ENCODE measurements at regions not wholly inside any gene's neighbourhood (a gene's known extent, or its start where the extent isn't known, plus 50 kb on each side); places are given as distances from the start of the nearest gene placed in this dataset.
"Not testable (repeated sequence)": the region's sequence is repeated elsewhere in the genome, so short reads cannot be mapped to it uniquely, and the experiment has no call there.

DNA sequence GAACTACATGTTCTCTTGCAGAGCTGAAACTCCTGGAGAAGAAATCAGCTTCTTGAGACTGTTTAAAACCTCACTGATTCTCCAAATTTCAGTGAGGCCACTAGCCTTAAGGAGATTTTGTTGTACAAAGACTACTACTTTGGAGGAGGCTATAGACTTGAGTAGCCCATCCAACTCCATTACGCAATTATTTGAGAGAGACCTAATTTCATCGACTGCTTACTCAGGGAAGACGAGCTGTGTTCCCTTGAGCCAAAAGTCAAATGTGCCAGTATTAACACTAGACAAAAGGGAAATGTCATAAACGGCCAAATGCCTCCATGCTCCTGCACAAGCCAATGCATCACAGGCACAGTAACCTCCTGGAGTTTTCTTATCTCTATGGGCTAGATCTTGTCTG lies 182.8 kb upstream of the SESN3 start:
- 0 to 100% (median 61%) methylated on average over 1 to 4 of the region's 4 CpGs; no CpG with 5 or more reads in 1 of the 10 experiments for WGBS, 10 experiments
- no peak overlapping the region for H3K4me3 ChIP-seq
- no peak for ATAC-seq (replicated peaks in 6 of 8)
- no peak overlapping the region for H3K27ac ChIP-seq
- in situ Hi-C loops (cut with MboI; ENCODE audit: low pct_unique_long_range_greater_than_20kb in 2 of 9, low sequenced_read_pairs in 9 of 9, unreplicated experiment in 9 of 9): no loop called here
- peaks cover 0 to 4% of the 10 kb centered on the region in 2 donors for H3K4me1 ChIP-seq (replicated peaks in 1 of 2)

GRCh38 chr11:95413021-95413420 lies 182.0 kb upstream of the SESN3 start:
- H3K4me3 ChIP-seq: no peak overlapping the region
- H3K4me1 ChIP-seq (replicated peaks in 1 of 2): peaks cover 0 to 4% of the 10 kb centered on the region in 2 donors
- no peak overlapping the region for H3K27ac ChIP-seq
- no peak for ATAC-seq (replicated peaks in 6 of 8)
- in situ Hi-C loops (cut with MboI; ENCODE audit: low pct_unique_long_range_greater_than_20kb in 2 of 9, low sequenced_read_pairs in 9 of 9, unreplicated experiment in 9 of 9): no loop called here

GRCh38 chr11:95412074-95412473 lies 181.1 kb upstream of the SESN3 start:
- ATAC-seq (replicated peaks in 6 of 8): no peak
- peaks cover 0 to 4% of the 10 kb centered on the region in 2 donors for H3K4me1 ChIP-seq (replicated peaks in 1 of 2)
- no peak overlapping the region for H3K4me3 ChIP-seq
- H3K27ac ChIP-seq: no peak overlapping the region
- 0 to 100% (median 53%) methylated on average over 1 to 2 of the region's 3 CpGs; no CpG with 5 or more reads in 4 of the 10 experiments for WGBS, 10 experiments
- in situ Hi-C loops (cut with MboI; ENCODE audit: low pct_unique_long_range_greater_than_20kb in 2 of 9, low sequenced_read_pairs in 9 of 9, unreplicated experiment in 9 of 9): no loop called here

GRCh38 chr11:95410707-95411106 lies 179.7 kb upstream of the SESN3 start:
- H3K27ac ChIP-seq; H3K4me3 ChIP-seq; H3K4me1 ChIP-seq (replicated peaks in 1 of 2); ATAC-seq (replicated peaks in 6 of 8); in situ Hi-C loops (cut with MboI; ENCODE audit: low pct_unique_long_range_greater_than_20kb in 2 of 9, low sequenced_read_pairs in 9 of 9, unreplicated experiment in 9 of 9): not testable (repeated sequence)

GRCh38 chr11:95406271-95406670 lies 175.3 kb upstream of the SESN3 start:
- no peak for ATAC-seq (replicated peaks in 6 of 8)
- in situ Hi-C loops (cut with MboI; ENCODE audit: low pct_unique_long_range_greater_than_20kb in 2 of 9, low sequenced_read_pairs in 9 of 9, unreplicated experiment in 9 of 9): no loop called here
- Histone ChIP-seq H3K4me1 (replicated peaks in 1 of 2) (no peaks in the 10 kb centered on the region), H3K27ac (no peak overlapping the region), H3K4me3 (no peak overlapping the region)
- 86 to 100% (median 100%) methylated on average over 1 of the region's 1 CpG; no CpG with 5 or more reads in 3 of the 10 experiments for WGBS, 10 experiments

GRCh38 chr11:95404370-95404769 lies 173.4 kb upstream of the SESN3 start:
- ATAC-seq (replicated peaks in 6 of 8): no peak
- in situ Hi-C loops (cut with MboI; ENCODE audit: low pct_unique_long_range_greater_than_20kb in 2 of 9, low sequenced_read_pairs in 9 of 9, unreplicated experiment in 9 of 9): no loop called here
- WGBS, 10 experiments: 33 to 100% (median 72%) methylated on average over 1 to 3 of the region's 4 CpGs; no CpG with 5 or more reads in 2 of the 10 experiments

GRCh38 chr11:95398437-95399112 lies 167.6 kb upstream of the SESN3 start:
- WGBS, 10 experiments: 70 to 100% (median 100%) methylated on average over 1 to 3 of the region's 3 CpGs
- no peaks in the 10 kb centered on the region for H3K4me1 ChIP-seq (replicated peaks in 1 of 2)
- ATAC-seq (replicated peaks in 6 of 8): peak in 2 of 8 experiments; percentile 57 to 79
- in situ Hi-C loops (cut with MboI; ENCODE audit: low pct_unique_long_range_greater_than_20kb in 2 of 9, low sequenced_read_pairs in 9 of 9, unreplicated experiment in 9 of 9): no loop called here
- H3K4me3 ChIP-seq: no peak overlapping the region
- no peak overlapping the region for H3K27ac ChIP-seq

More at GRCh38 chr11:95404370-95404769, 173.4 kb upstream of the SESN3 start:
- no peak overlapping the region for H3K27ac ChIP-seq
- H3K4me1 ChIP-seq (replicated peaks in 1 of 2): no peaks in the 10 kb centered on the region
- H3K4me3 ChIP-seq: no peak overlapping the region

DNA sequence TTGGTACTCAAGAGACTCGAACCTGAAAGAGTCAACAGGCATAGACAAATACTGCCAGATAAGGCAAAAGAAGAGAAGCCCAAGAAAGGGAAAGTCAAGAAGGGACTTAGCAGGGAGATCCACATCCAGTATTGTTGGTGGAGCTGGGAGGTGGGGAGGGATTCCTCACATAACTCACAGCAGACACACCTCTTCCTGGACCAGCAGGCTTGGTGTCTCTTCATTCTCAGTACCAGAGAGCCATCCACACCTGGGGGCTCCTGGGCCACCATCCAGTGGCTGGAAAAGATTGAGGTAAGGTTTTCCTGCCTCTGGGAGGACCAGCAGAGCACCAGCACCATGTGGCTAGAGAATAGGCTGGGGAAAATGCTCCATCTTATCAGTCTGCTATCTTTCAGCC lies 161.6 kb upstream of the SESN3 start:
- no peak for ATAC-seq (replicated peaks in 6 of 8)
- Histone ChIP-seq H3K27ac (no peak overlapping the region), H3K4me3 (no peak overlapping the region), H3K4me1 (replicated peaks in 1 of 2) (no peaks in the 10 kb centered on the region)
- 17 to 100% (median 67%) methylated on average over 1 of the region's 1 CpG; no CpG with 5 or more reads in 3 of the 10 experiments for WGBS, 10 experiments
- in situ Hi-C loops (cut with MboI; ENCODE audit: low pct_unique_long_range_greater_than_20kb in 2 of 9, low sequenced_read_pairs in 9 of 9, unreplicated experiment in 9 of 9): no loop called here

GRCh38 chr11:95389427-95389826 lies 158.4 kb upstream of the SESN3 start:
- Histone ChIP-seq H3K4me3 (no peak overlapping the region), H3K4me1 (replicated peaks in 1 of 2) (no peaks in the 10 kb centered on the region), H3K27ac (no peak overlapping the region)
- WGBS, 10 experiments: 71 to 100% (median 83%) methylated on average over 1 of the region's 1 CpG; no CpG with 5 or more reads in 4 of the 10 experiments
- in situ Hi-C loops (cut with MboI; ENCODE audit: low pct_unique_long_range_greater_than_20kb in 2 of 9, low sequenced_read_pairs in 9 of 9, unreplicated experiment in 9 of 9): no loop called here
- no peak for ATAC-seq (replicated peaks in 6 of 8)

DNA sequence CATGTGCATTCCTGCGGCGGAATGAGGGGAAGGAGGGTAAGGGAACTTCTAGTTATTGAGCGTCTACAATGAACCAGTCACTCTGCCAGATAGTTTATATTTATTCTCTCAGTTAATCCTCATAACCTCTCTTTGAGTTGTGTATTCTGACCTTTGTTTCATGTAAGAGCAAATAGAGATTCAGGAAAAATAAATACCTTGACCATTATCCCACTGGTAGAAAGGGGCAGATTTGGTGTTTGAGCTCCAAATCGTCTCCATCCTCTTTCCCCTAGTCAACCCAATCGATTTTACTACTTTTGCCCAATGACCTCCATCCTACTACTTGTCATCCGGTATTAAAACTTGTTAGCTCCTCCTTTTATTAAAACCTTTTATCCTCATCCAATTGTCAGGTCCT lies 157.1 kb upstream of the SESN3 start:
- in situ Hi-C loops (cut with MboI; ENCODE audit: low pct_unique_long_range_greater_than_20kb in 2 of 9, low sequenced_read_pairs in 9 of 9, unreplicated experiment in 9 of 9): no loop called here
- Histone ChIP-seq H3K4me3 (no peak overlapping the region), H3K27ac (no peak overlapping the region), H3K4me1 (replicated peaks in 1 of 2) (no peaks in the 10 kb centered on the region)
- no peak for ATAC-seq (replicated peaks in 6 of 8)
- WGBS, 10 experiments: 40 to 100% (median 76%) methylated on average over 1 to 6 of the region's 6 CpGs

DNA sequence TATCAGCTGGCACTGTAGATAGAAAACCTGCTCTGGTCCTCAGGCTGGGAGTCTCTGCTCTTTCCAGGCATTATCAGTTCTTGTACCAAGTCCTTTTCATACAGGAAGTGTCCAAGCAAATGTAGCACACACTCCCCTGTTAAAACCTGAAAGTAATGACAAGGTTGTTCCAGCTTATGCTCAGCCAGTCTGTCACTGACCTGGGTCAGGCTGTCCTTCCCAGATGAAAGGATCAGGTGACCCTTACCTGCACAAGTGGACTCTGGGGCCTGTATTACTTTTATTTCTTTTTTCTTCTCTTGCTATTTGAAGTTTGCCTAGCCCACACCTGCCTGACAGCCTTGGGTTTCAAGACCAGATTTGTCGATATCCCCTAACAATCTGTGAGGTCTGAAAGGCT lies 156.3 kb upstream of the SESN3 start:
- no peak for ATAC-seq (replicated peaks in 6 of 8)
- Histone ChIP-seq H3K27ac (no peak overlapping the region), H3K4me1 (replicated peaks in 1 of 2) (no peaks in the 10 kb centered on the region), H3K4me3 (no peak overlapping the region)
- in situ Hi-C loops (cut with MboI; ENCODE audit: low pct_unique_long_range_greater_than_20kb in 2 of 9, low sequenced_read_pairs in 9 of 9, unreplicated experiment in 9 of 9): no loop called here
- WGBS, 10 experiments: 40 to 100% (median 89%) methylated on average over 1 of the region's 1 CpG; no CpG with 5 or more reads in 3 of the 10 experiments

- no peak overlapping the region for H3K4me3 ChIP-seq
- H3K27ac ChIP-seq: no peak overlapping the region
- ATAC-seq (replicated peaks in 6 of 8): no peak
- H3K4me1 ChIP-seq (replicated peaks in 1 of 2): no peaks in the 10 kb centered on the region
- in situ Hi-C loops (cut with MboI; ENCODE audit: low pct_unique_long_range_greater_than_20kb in 2 of 9, low sequenced_read_pairs in 9 of 9, unreplicated experiment in 9 of 9): no loop called here
These were observed 154.6 kb upstream of the SESN3 start for GRCh38 chr11:95385577-95385976.

GRCh38 chr11:95379479-95379878 lies 148.5 kb upstream of the SESN3 start:
- peak in 3 of 8 experiments; percentile 31 to 63 (median 45) for ATAC-seq (replicated peaks in 6 of 8)
- Histone ChIP-seq H3K4me3 (no peak overlapping the region), H3K4me1 (replicated peaks in 1 of 2) (peaks cover 0 to 4% of the 10 kb centered on the region in 2 donors), H3K27ac (no peak overlapping the region)
- in situ Hi-C loops (cut with MboI; ENCODE audit: low pct_unique_long_range_greater_than_20kb in 2 of 9, low sequenced_read_pairs in 9 of 9, unreplicated experiment in 9 of 9): no loop called here

DNA sequence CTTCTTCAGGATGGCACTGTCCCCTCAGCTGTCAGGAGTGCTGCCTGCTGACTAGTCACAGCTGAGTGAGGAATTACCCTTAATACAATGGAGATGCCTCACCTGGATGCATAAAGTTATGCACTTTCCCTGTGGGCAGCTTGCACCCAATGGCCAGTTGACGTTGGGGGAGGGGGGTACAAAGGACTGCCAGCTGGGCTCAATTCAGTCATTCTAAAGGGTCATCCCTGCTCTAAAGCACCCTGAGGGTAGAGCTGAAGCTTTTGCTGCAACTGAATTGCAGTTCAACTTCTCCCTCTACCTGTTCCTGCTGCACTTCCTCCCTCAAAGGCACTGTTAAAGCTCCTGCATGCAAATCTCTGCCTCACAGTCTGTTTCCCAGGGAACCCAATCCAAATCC lies 147.8 kb upstream of the SESN3 start:
- Histone ChIP-seq H3K4me1 (replicated peaks in 1 of 2) (peaks cover 0 to 7% of the 10 kb centered on the region in 2 donors), H3K4me3 (no peak overlapping the region), H3K27ac (no peak overlapping the region)
- in situ Hi-C loops (cut with MboI; ENCODE audit: low pct_unique_long_range_greater_than_20kb in 2 of 9, low sequenced_read_pairs in 9 of 9, unreplicated experiment in 9 of 9): no loop called here
- ATAC-seq (replicated peaks in 6 of 8): no peak
- 78 to 100% (median 86%) methylated on average over 1 of the region's 1 CpG; no CpG with 5 or more reads in 7 of the 10 experiments for WGBS, 10 experiments
